Lung (tissue), 11 donors: ENCODE measurements at regions not wholly inside any gene's neighbourhood (a gene's known extent, or its start where the extent isn't known, plus 50 kb on each side); places are given as distances from the start of the nearest gene placed in this dataset.

Experiments
- ATAC-seq: fragments of 200-7000 bp; cut with Tn5 transposase; one replicate; pipeline ENCODE4 v1.9.1; 2020; ENCODE audit warnings: moderate number of reproducible peaks; ENCODE audit not compliant: insufficient read depth, low FRiP score
- DNase-seq, 3 donors: peaks; one replicate each; pipeline ENCODE4 v3.0.0-alpha.2; 2013 to 2017
- H3K27ac ChIP-seq, 2 donors: one replicate each; pipeline ENCODE4 v1.5.1; 2013; ENCODE audit warnings: mild to moderate bottlenecking in 2 of 2, moderate library complexity in 2 of 2, control low read depth in 1 of 2, inconsistent platforms in 1 of 2, low read depth in 1 of 2, low read length in 1 of 2
- H3K27me3 ChIP-seq, 3 donors: one replicate each; pipeline ENCODE4 v1.5.1; 2013; ENCODE audit warnings: low read length in 2 of 3; ENCODE audit not compliant: control insufficient read depth in 3 of 3, insufficient read depth in 3 of 3
- H3K36me3 ChIP-seq, 4 donors: one replicate each; pipeline ENCODE4 v1.5.1; 2013; ENCODE audit warnings: low read length in 4 of 4, mild to moderate bottlenecking in 1 of 4, moderate library complexity in 1 of 4; ENCODE audit not compliant: control insufficient read depth in 4 of 4, insufficient read depth in 4 of 4
- H3K4me1 ChIP-seq, 5 donors: one replicate each; pipeline ENCODE4 v1.5.1; 2013; ENCODE audit warnings: low read length in 5 of 5, mild to moderate bottlenecking in 2 of 5, moderate library complexity in 1 of 5; ENCODE audit not compliant: control insufficient read depth in 5 of 5, insufficient read depth in 5 of 5
- H3K4me3 ChIP-seq: one replicate; pipeline ENCODE4 v1.5.1; 2013; ENCODE audit warnings: mild to moderate bottlenecking, control low read depth, moderate library complexity
- H3K9ac ChIP-seq, 2 donors: one replicate each; pipeline ENCODE4 v1.5.1; 2013; ENCODE audit warnings: low read length in 2 of 2, control low read depth in 1 of 2; ENCODE audit not compliant: insufficient read depth in 1 of 2
- H3K9me3 ChIP-seq, 4 donors: one replicate each; pipeline ENCODE4 v1.5.1; 2013; ENCODE audit warnings: low read length in 3 of 4, mild to moderate bottlenecking in 1 of 4, moderate library complexity in 1 of 4; ENCODE audit not compliant: control insufficient read depth in 4 of 4, insufficient read depth in 3 of 4
- CTCF ChIP-seq: IDR thresholded peaks from 2 replicates; pipeline ENCODE4 v1.5.1; 2012; ENCODE audit warnings: mild to moderate bottlenecking; ENCODE audit errors: control extremely low read depth, extremely low read depth
- WGBS, 2 donors: extraction: QIAGEN DNeasy Blood & Tissue Kit; methylation state at CpG; one replicate each; pipeline ENCODE4 v1.1.7; 2013; 5-methylcytosine and 5-hydroxymethylcytosine counted together
- donor health status: control.
- donor health status: control.
- donor health status: Bipolar disorder and iron deficiency.
- donor health status: healthy.
- donor health status: DM: yes; HTN: yes; CAD: no.

- H3K9ac ChIP-seq: no peak overlapping the region
- no peak for DNase-seq
- H3K27ac ChIP-seq: no peak overlapping the region
- no peak for ATAC-seq
- 89 to 93% methylated on average over 2 of the region's 2 CpGs for WGBS, 2 donors
- H3K4me1 ChIP-seq: peaks cover 0 to 3% (median 0%) of the 10 kb centered on the region in 5 donors
- no peaks in the 10 kb centered on the region for H3K9me3 ChIP-seq
- no peaks in the 10 kb centered on the region for H3K27me3 ChIP-seq
- no peak for TF ChIP-seq CTCF
- no peak overlapping the region for H3K4me3 ChIP-seq
- no peaks in the 10 kb centered on the region for H3K36me3 ChIP-seq
These were observed 509.3 kb upstream of the RGS18 start for GRCh38 chr1:191648939-191649338.

- no peaks in the 10 kb centered on the region for H3K4me1 ChIP-seq
- WGBS, 2 donors: 81 to 90% methylated on average over 1 of the region's 1 CpG
- H3K36me3 ChIP-seq: no peaks in the 10 kb centered on the region
- TF ChIP-seq CTCF: no peak
- DNase-seq (no peak), ATAC-seq (no peak)
- no peak overlapping the region for H3K9ac ChIP-seq
- H3K9me3 ChIP-seq: peaks cover 0 to 1% (median 0%) of the 10 kb centered on the region in 4 donors
- no peaks in the 10 kb centered on the region for H3K27me3 ChIP-seq
- no peak overlapping the region for H3K4me3 ChIP-seq
- no peak overlapping the region for H3K27ac ChIP-seq
These were observed 496.2 kb upstream of the RGS18 start for GRCh38 chr1:191662051-191662450.

GRCh38 chr1:191662746-191663145 lies 495.5 kb upstream of the RGS18 start:
- no peak for TF ChIP-seq CTCF
- Histone ChIP-seq H3K36me3 (no peaks in the 10 kb centered on the region), H3K4me1 (no peaks in the 10 kb centered on the region), H3K9ac (no peak overlapping the region), H3K4me3 (no peak overlapping the region), H3K9me3 (peaks cover 0 to 1% (median 0%) of the 10 kb centered on the region in 4 donors), H3K27me3 (no peaks in the 10 kb centered on the region), H3K27ac (no peak overlapping the region)
- WGBS, 2 donors: 75 to 88% methylated on average over 1 of the region's 1 CpG
- no peak for DNase-seq
- no peak for ATAC-seq

- H3K36me3 ChIP-seq: no peaks in the 10 kb centered on the region
- H3K9ac ChIP-seq: no peak overlapping the region
- no peak for TF ChIP-seq CTCF
- no peaks in the 10 kb centered on the region for H3K27me3 ChIP-seq
- no peak overlapping the region for H3K4me3 ChIP-seq
- no peak overlapping the region for H3K27ac ChIP-seq
- H3K9me3 ChIP-seq: no peaks in the 10 kb centered on the region
- no peak for ATAC-seq
- no peak for DNase-seq
- H3K4me1 ChIP-seq: no peaks in the 10 kb centered on the region
- WGBS, 2 donors: 82 to 91% methylated on average over 5 of the region's 5 CpGs
These were observed 489.7 kb upstream of the RGS18 start for GRCh38 chr1:191668525-191668924.
